Glutamatergic neuron (in vitro differentiated cells): ENCODE measurements at regions not wholly inside any gene's neighbourhood (a gene's known extent, or its start where the extent isn't known, plus 50 kb on each side); places are given as distances from the start of the nearest gene placed in this dataset.
"Not testable (repeated sequence)": the region's sequence is repeated elsewhere in the genome, so short reads cannot be mapped to it uniquely, and the experiment has no call there.

ENCODE experiments used
- DNase-seq: peaks from one replicate; pipeline ENCODE4 v3.0.0; 2022
- H3K27ac Mint-ChIP-seq: one replicate; pipeline ENCODE4 v1.8.0; 2020; ENCODE audit warnings: mild to moderate bottlenecking, mixed read lengths, inconsistent platforms; ENCODE audit not compliant: unreplicated experiment
- H3K27me3 Mint-ChIP-seq: one replicate; pipeline ENCODE4 v1.8.0; 2020; ENCODE audit warnings: mild to moderate bottlenecking, moderate library complexity, mixed read lengths, inconsistent platforms; ENCODE audit not compliant: unreplicated experiment
- H3K36me3 Mint-ChIP-seq: one replicate; pipeline ENCODE4 v1.8.0; 2020; ENCODE audit warnings: mild to moderate bottlenecking, mixed read lengths, inconsistent platforms; ENCODE audit not compliant: unreplicated experiment
- H3K4me1 Mint-ChIP-seq: one replicate; pipeline ENCODE4 v1.8.0; 2020; ENCODE audit warnings: mild to moderate bottlenecking, low read depth, mixed read lengths, inconsistent platforms; ENCODE audit not compliant: unreplicated experiment
- H3K4me3 Mint-ChIP-seq: one replicate; pipeline ENCODE4 v1.8.0; 2020; ENCODE audit warnings: mild to moderate bottlenecking, mixed read lengths, inconsistent platforms; ENCODE audit not compliant: unreplicated experiment
- H3K9me3 Mint-ChIP-seq: one replicate; pipeline ENCODE4 v1.8.0; 2020; ENCODE audit warnings: mild to moderate bottlenecking, moderate library complexity, mixed read lengths, inconsistent platforms; ENCODE audit not compliant: unreplicated experiment
- CTCF ChIP-seq: fragments of 200-600 bp; sonication (generic); IDR thresholded peaks from one replicate; pipeline ENCODE4 v1.5.0; 2021; ENCODE audit not compliant: partially characterized antibody, unreplicated experiment

GRCh38 chr9:22508354-22508753 lies 61.7 kb downstream of the DMRTA1 start:
- not testable (repeated sequence) for H3K27ac Mint-ChIP-seq, DNase-seq, H3K27me3 Mint-ChIP-seq, H3K4me3 Mint-ChIP-seq, H3K4me1 Mint-ChIP-seq
- H3K9me3 Mint-ChIP-seq, result peaks cover 13% of the 10 kb centered on the region
- peaks cover 14% of the 10 kb centered on the region for H3K36me3 Mint-ChIP-seq

GRCh38 chr9:22508790-22509189 lies 62.2 kb downstream of the DMRTA1 start:
- H3K36me3 Mint-ChIP-seq, result peaks cover 14% of the 10 kb centered on the region
- DNase-seq, result no peak
- no peak overlapping the region for H3K4me3 Mint-ChIP-seq
- H3K27me3 Mint-ChIP-seq, result peaks cover 2% of the 10 kb centered on the region
- H3K4me1 Mint-ChIP-seq, result peaks cover 6% of the 10 kb centered on the region
- H3K27ac Mint-ChIP-seq, result no peak overlapping the region
- peaks cover 13% of the 10 kb centered on the region for H3K9me3 Mint-ChIP-seq
- no peak for TF ChIP-seq CTCF

GRCh38 chr9:22512495-22512894 lies 65.9 kb downstream of the DMRTA1 start:
- Mint-ChIP-seq H3K27ac (peak overlapping the region; percentile 48), H3K36me3 (peaks cover 9% of the 10 kb centered on the region)
- no peak for DNase-seq

DNA sequence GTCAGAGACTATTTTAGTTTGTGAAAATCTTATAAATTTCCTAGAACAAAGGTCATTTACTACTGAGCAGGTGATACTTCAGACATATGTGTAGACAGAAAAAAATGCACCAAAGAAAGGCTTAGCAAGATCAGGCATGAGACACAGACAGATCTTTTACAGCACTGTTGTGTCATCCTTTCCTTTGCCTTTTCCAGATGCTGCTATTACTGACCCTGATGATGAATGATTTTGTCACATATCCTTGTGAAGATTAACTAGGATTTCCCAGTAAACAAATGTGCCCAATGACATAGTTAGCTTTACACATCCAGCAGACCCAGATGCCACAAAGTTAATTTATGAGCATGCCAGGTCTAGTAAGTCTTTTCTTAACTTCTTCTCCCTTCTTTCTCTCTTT lies 68.2 kb downstream of the DMRTA1 start:
- H3K27me3 Mint-ChIP-seq, result no peaks in the 10 kb centered on the region
- no peak overlapping the region for H3K4me3 Mint-ChIP-seq
- H3K36me3 Mint-ChIP-seq, result no peaks in the 10 kb centered on the region
- H3K9me3 Mint-ChIP-seq, result no peaks in the 10 kb centered on the region
- H3K27ac Mint-ChIP-seq, result no peak overlapping the region
- DNase-seq, result no peak
- TF ChIP-seq CTCF, result no peak
- peaks cover 23% of the 10 kb centered on the region for H3K4me1 Mint-ChIP-seq

More at GRCh38 chr9:22512495-22512894, 65.9 kb downstream of the DMRTA1 start:
- no peak for TF ChIP-seq CTCF
- H3K4me3 Mint-ChIP-seq, result no peak overlapping the region
- peaks cover 7% of the 10 kb centered on the region for H3K9me3 Mint-ChIP-seq
- H3K4me1 Mint-ChIP-seq, result peaks cover 19% of the 10 kb centered on the region
- H3K27me3 Mint-ChIP-seq, result peaks cover 2% of the 10 kb centered on the region

DNA sequence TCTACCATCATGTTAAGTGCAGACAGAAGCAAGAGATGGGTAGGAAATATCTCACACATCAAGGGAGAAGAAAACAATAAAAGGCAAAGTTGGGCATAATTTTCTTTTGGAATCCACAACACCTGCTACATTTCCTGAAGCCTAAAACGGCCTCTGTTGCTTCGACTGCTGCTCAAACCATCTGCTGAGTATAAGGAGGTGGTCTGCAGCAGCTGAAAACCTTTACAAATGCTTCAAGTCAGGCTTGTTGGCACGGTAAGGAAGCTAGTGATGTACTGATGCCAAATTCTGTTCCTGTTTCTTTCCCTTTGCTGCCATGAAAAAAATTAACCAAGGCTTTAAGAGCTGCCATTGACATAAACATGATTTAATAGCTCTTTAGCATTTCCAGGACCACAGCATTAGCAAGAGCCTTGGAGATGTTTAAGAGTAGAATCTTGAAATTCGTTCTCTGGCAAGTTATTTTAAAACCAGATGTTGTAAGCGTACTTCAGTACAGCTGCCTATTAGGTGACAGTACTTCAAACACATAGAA lies 75.6 kb downstream of the DMRTA1 start:
- no peaks in the 10 kb centered on the region for H3K36me3 Mint-ChIP-seq
- TF ChIP-seq CTCF, result no peak
- peak overlapping the region; percentile 30 for H3K27ac Mint-ChIP-seq
- no peaks in the 10 kb centered on the region for H3K27me3 Mint-ChIP-seq
- DNase-seq, result no peak
- H3K4me1 Mint-ChIP-seq, result peaks cover 21% of the 10 kb centered on the region
- no peak overlapping the region for H3K4me3 Mint-ChIP-seq
- H3K9me3 Mint-ChIP-seq, result no peaks in the 10 kb centered on the region
